ENCODE measurements at regions not wholly inside any gene's neighbourhood (a gene's known extent, or its start where the extent isn't known, plus 50 kb on each side); places are given as distances from the start of the nearest gene placed in this dataset.

DNA sequence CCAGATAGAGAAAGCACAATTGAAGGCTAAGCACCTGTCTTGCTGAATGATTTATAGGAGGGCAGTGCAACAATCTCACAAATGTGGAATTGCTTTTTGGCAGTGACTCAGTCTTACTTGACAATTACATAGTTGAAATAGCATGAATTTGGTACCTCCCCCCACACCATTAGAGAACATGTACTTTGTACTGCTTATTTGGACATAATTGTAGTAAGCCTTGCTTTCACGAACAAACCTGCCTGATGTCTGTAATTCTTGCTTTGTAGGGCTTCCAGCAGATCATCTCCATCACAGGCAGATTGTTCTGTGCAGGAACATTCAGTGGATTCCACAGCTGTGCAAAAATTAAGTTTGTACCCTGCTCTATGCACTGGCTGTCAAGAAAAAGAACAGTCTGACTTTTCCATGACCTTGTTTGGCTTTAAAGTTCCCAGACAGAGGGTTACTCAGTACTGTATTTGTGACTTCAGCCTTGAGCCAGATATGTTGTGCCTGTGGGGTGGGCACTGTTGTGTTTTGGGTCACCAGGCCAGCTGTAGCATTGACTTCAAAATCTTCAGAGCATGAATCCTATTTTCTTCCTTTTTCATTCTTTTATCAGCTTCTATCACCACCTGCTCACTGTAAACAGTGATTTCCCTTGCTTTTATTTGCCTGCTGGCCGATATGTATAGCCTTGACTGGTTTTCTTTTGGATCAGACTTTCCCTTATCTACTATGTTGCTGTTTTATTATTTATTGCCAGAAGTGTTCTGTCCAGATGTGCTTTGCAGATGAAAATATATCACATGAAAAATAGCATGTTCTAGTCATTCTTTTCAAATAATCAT is 941.0 kb upstream of the CHORDC1 start:
- TF ChIP-seq, protein P1, sequence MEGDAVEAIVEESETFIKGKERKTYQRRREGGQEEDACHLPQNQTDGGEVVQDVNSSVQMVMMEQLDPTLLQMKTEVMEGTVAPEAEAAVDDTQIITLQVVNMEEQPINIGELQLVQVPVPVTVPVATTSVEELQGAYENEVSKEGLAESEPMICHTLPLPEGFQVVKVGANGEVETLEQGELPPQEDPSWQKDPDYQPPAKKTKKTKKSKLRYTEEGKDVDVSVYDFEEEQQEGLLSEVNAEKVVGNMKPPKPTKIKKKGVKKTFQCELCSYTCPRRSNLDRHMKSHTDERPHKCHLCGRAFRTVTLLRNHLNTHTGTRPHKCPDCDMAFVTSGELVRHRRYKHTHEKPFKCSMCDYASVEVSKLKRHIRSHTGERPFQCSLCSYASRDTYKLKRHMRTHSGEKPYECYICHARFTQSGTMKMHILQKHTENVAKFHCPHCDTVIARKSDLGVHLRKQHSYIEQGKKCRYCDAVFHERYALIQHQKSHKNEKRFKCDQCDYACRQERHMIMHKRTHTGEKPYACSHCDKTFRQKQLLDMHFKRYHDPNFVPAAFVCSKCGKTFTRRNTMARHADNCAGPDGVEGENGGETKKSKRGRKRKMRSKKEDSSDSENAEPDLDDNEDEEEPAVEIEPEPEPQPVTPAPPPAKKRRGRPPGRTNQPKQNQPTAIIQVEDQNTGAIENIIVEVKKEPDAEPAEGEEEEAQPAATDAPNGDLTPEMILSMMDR (IDR thresholded peaks at IDR 0.05), result no peak
- no peak for TF ChIP-seq POLR2AphosphoS5 (IDR thresholded peaks at IDR 0.05; ENCODE audit: low read depth, low read length)
- TF ChIP-seq, protein P2, sequence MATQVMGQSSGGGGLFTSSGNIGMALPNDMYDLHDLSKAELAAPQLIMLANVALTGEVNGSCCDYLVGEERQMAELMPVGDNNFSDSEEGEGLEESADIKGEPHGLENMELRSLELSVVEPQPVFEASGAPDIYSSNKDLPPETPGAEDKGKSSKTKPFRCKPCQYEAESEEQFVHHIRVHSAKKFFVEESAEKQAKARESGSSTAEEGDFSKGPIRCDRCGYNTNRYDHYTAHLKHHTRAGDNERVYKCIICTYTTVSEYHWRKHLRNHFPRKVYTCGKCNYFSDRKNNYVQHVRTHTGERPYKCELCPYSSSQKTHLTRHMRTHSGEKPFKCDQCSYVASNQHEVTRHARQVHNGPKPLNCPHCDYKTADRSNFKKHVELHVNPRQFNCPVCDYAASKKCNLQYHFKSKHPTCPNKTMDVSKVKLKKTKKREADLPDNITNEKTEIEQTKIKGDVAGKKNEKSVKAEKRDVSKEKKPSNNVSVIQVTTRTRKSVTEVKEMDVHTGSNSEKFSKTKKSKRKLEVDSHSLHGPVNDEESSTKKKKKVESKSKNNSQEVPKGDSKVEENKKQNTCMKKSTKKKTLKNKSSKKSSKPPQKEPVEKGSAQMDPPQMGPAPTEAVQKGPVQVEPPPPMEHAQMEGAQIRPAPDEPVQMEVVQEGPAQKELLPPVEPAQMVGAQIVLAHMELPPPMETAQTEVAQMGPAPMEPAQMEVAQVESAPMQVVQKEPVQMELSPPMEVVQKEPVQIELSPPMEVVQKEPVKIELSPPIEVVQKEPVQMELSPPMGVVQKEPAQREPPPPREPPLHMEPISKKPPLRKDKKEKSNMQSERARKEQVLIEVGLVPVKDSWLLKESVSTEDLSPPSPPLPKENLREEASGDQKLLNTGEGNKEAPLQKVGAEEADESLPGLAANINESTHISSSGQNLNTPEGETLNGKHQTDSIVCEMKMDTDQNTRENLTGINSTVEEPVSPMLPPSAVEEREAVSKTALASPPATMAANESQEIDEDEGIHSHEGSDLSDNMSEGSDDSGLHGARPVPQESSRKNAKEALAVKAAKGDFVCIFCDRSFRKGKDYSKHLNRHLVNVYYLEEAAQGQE (IDR thresholded peaks at IDR 0.05; ENCODE audit: insufficient read depth in 1 of 2, low read depth in 2 of 2, low read length in 1 of 2), result no peak
